ENCODE measurements at regions not wholly inside any gene's neighbourhood (a gene's known extent, or its start where the extent isn't known, plus 50 kb on each side); places are given as distances from the start of the nearest gene placed in this dataset.

DNA sequence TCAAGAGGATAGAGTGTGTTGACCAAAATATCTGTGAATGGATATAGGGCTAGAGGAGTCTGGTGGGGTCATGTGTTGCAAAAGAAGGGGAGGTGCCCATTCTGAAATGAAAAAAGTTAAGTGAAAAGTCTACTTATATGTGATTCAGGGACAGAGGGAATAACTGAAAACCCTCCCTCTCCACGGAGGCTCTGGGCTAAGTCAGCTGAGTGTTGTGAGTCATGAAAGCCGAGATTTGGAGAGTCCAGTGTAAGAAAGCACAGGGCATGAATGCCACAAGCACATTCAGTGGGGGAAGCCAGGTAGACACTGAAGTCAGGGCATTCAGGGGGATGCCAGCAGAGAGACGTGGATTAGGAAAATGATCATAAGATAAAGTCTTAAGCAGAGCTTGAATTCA is 871.9 kb downstream of the TSN start:
- FAIRE-seq (no peak), DNase-seq (no peak)
- no peak overlapping the region for H3K9ac ChIP-seq (ENCODE audit: low read length in 3 of 3)
- no peaks in the 10 kb centered on the region for H3K27me3 ChIP-seq (ENCODE audit: control insufficient read depth, insufficient read depth, low read length)
- no peak overlapping the region for H3K4me3 ChIP-seq (ENCODE audit: low read length in 3 of 3)
- no peaks in the 10 kb centered on the region for H3K9me3 ChIP-seq (ENCODE audit: control insufficient read depth in 2 of 3, insufficient read depth in 1 of 3, low read length in 3 of 3)
- intact Hi-C loops (cut with DNase I) = no loop called here
- no peak overlapping the region for H3K27ac ChIP-seq (ENCODE audit: low read depth in 2 of 2, low read length in 2 of 2)
- TF ChIP-seq, protein P1, sequence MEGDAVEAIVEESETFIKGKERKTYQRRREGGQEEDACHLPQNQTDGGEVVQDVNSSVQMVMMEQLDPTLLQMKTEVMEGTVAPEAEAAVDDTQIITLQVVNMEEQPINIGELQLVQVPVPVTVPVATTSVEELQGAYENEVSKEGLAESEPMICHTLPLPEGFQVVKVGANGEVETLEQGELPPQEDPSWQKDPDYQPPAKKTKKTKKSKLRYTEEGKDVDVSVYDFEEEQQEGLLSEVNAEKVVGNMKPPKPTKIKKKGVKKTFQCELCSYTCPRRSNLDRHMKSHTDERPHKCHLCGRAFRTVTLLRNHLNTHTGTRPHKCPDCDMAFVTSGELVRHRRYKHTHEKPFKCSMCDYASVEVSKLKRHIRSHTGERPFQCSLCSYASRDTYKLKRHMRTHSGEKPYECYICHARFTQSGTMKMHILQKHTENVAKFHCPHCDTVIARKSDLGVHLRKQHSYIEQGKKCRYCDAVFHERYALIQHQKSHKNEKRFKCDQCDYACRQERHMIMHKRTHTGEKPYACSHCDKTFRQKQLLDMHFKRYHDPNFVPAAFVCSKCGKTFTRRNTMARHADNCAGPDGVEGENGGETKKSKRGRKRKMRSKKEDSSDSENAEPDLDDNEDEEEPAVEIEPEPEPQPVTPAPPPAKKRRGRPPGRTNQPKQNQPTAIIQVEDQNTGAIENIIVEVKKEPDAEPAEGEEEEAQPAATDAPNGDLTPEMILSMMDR (IDR thresholded peaks at IDR 0.05; ENCODE audit: borderline replicate concordance, extremely low read depth, insufficient read depth) = no peak
- H3K4me1 ChIP-seq (ENCODE audit: control insufficient read depth in 2 of 3, insufficient read depth in 2 of 3, low read depth in 1 of 3, low read length in 3 of 3) = no peaks in the 10 kb centered on the region
- H3K36me3 ChIP-seq (ENCODE audit: control insufficient read depth in 2 of 3, insufficient read depth in 3 of 3, low read length in 3 of 3) = no peaks in the 10 kb centered on the region

DNA sequence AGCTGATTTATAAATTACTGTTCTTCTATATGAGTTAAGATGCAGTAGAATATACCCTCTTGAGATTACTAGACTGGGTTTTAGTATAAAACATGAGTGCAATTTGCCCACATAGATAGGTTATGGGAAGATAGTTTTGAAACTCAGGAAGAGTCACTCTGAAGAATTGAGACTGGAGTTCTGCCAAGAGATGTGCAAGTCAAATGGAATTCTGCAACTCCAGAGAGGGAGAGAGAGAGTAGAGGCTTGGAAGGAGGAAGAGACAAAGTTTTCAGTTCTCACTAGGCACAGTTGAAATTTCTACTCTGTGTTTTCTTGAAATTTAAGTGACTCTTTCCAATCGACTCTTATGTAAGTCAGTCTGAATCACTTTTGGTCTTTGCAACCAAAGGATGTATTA is 878.8 kb downstream of the TSN start:
- no peak overlapping the region for H3K27ac ChIP-seq (ENCODE audit: low read depth in 2 of 2, low read length in 2 of 2)
- DNase-seq (peak in 2 of 5 donors; percentile 15 to 42), FAIRE-seq (no peak)
- H3K27me3 ChIP-seq (ENCODE audit: control insufficient read depth, insufficient read depth, low read length) = no peaks in the 10 kb centered on the region
- H3K9me3 ChIP-seq (ENCODE audit: control insufficient read depth in 2 of 3, insufficient read depth in 1 of 3, low read length in 3 of 3) = no peaks in the 10 kb centered on the region
- H3K9ac ChIP-seq (ENCODE audit: low read length in 3 of 3) = no peak overlapping the region
- H3K4me1 ChIP-seq (ENCODE audit: control insufficient read depth in 2 of 3, insufficient read depth in 2 of 3, low read depth in 1 of 3, low read length in 3 of 3) = no peaks in the 10 kb centered on the region
- H3K36me3 ChIP-seq (ENCODE audit: control insufficient read depth in 2 of 3, insufficient read depth in 3 of 3, low read length in 3 of 3) = no peaks in the 10 kb centered on the region
- no peak overlapping the region for H3K4me3 ChIP-seq (ENCODE audit: low read length in 3 of 3)
- TF ChIP-seq, protein P1 (IDR thresholded peaks at IDR 0.05; ENCODE audit: borderline replicate concordance, extremely low read depth, insufficient read depth) = no peak
- intact Hi-C loops (cut with DNase I) = no loop called here

DNA sequence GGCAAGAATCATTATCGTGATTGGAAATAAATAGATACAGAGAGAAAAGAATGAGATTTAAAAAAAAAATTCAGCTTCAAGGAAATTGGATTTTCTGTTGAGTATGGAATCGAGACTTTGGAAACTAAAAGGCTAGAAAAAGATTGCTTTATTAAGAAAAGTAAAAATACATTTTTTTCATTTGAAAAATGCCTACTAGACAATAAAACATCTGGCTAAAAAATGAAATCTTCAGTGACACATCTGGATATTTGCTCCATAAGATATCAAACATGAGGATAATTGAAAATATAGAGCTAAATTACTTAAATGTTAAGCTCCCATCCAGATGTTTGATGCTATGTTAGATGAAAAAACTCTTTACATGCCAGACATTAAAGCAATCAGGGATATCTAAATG is 879.5 kb downstream of the TSN start:
- intact Hi-C loops (cut with DNase I) = no loop called here

DNA sequence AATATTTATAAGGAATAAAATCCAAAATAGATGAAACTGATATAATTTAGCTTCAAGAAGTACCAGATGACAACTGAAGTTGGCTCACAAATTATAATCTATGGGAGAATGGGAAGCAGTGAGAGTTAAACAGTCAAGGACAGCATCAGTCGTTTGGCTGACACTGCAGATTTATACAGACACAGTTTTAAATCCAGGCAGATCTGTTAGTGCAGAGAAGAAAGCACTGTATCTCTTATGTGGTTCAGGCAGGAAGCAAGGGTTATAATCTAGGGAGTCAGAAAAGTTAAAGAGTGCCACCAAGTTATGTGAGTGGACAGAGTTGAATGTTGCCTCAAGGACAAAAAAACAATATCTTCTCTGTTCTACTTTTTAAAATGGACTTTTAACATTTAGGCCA is 880.2 kb downstream of the TSN start:
- no peak for FAIRE-seq
- intact Hi-C loops (cut with DNase I) = no loop called here
- no peak overlapping the region for H3K9ac ChIP-seq (ENCODE audit: low read length in 3 of 3)
- no peak for DNase-seq
- no peak overlapping the region for H3K27ac ChIP-seq (ENCODE audit: low read depth in 2 of 2, low read length in 2 of 2)
- H3K4me3 ChIP-seq (ENCODE audit: low read length in 3 of 3) = no peak overlapping the region
- no peaks in the 10 kb centered on the region for H3K36me3 ChIP-seq (ENCODE audit: control insufficient read depth in 2 of 3, insufficient read depth in 3 of 3, low read length in 3 of 3)
- TF ChIP-seq, protein P1 (IDR thresholded peaks at IDR 0.05; ENCODE audit: borderline replicate concordance, extremely low read depth, insufficient read depth) = no peak
- H3K27me3 ChIP-seq (ENCODE audit: control insufficient read depth, insufficient read depth, low read length) = no peaks in the 10 kb centered on the region
- H3K4me1 ChIP-seq (ENCODE audit: control insufficient read depth in 2 of 3, insufficient read depth in 2 of 3, low read depth in 1 of 3, low read length in 3 of 3) = no peaks in the 10 kb centered on the region
- H3K9me3 ChIP-seq (ENCODE audit: control insufficient read depth in 2 of 3, insufficient read depth in 1 of 3, low read length in 3 of 3) = no peaks in the 10 kb centered on the region

More for the DNA sequence above, 879.5 kb downstream of the TSN start:
- H3K27ac ChIP-seq (ENCODE audit: low read depth in 2 of 2, low read length in 2 of 2) = no peak overlapping the region
- DNase-seq (no peak), FAIRE-seq (no peak)
- H3K36me3 ChIP-seq (ENCODE audit: control insufficient read depth in 2 of 3, insufficient read depth in 3 of 3, low read length in 3 of 3) = no peaks in the 10 kb centered on the region
- H3K27me3 ChIP-seq (ENCODE audit: control insufficient read depth, insufficient read depth, low read length) = no peaks in the 10 kb centered on the region
- no peak overlapping the region for H3K4me3 ChIP-seq (ENCODE audit: low read length in 3 of 3)
- TF ChIP-seq, protein P1 (IDR thresholded peaks at IDR 0.05; ENCODE audit: borderline replicate concordance, extremely low read depth, insufficient read depth) = no peak
- no peaks in the 10 kb centered on the region for H3K9me3 ChIP-seq (ENCODE audit: control insufficient read depth in 2 of 3, insufficient read depth in 1 of 3, low read length in 3 of 3)
- H3K4me1 ChIP-seq (ENCODE audit: control insufficient read depth in 2 of 3, insufficient read depth in 2 of 3, low read depth in 1 of 3, low read length in 3 of 3) = no peaks in the 10 kb centered on the region
- no peak overlapping the region for H3K9ac ChIP-seq (ENCODE audit: low read length in 3 of 3)
